Mesothelial cell of epicardium (in vitro differentiated cells): ENCODE measurements at regions not wholly inside any gene's neighbourhood (a gene's known extent, or its start where the extent isn't known, plus 50 kb on each side); places are given as distances from the start of the nearest gene placed in this dataset.
A peak's percentile ranks its signal among the peaks of the same experiment; 100 is the strongest.

Experiments used
- DNase-seq, 2 experiments: peaks; one replicate each; pipeline ENCODE4 v3.0.0; 2021; ENCODE audit warnings: low spot score in 2 of 2; ENCODE audit not compliant: unreplicated experiment in 2 of 2
- H3K27ac Mint-ChIP-seq: 2 replicates; pipeline ENCODE4 v1.8.0; 2021; ENCODE audit warnings: mixed read lengths
- H3K27me3 Mint-ChIP-seq: 2 replicates; pipeline ENCODE4 v1.8.0; 2021; ENCODE audit warnings: low read depth, mixed read lengths
- H3K36me3 Mint-ChIP-seq: 2 replicates; pipeline ENCODE4 v1.8.0; 2021; ENCODE audit warnings: mixed read lengths
- H3K4me1 Mint-ChIP-seq: 2 replicates; pipeline ENCODE4 v1.8.0; 2021; ENCODE audit warnings: mixed read lengths
- H3K4me3 Mint-ChIP-seq: 2 replicates; pipeline ENCODE4 v1.8.0; 2021; ENCODE audit warnings: mild to moderate bottlenecking, moderate library complexity, mixed read lengths
- H3K9me3 Mint-ChIP-seq: 2 replicates; pipeline ENCODE4 v1.8.0; 2021; ENCODE audit warnings: mixed read lengths
- CTCF ChIP-seq: fragments of 200-600 bp; sonication (generic); IDR thresholded peaks from one replicate; pipeline ENCODE4 v1.5.0; 2021; ENCODE audit warnings: antibody characterized with exemption; ENCODE audit not compliant: unreplicated experiment

GRCh38 chr5:34474573-34475021 lies 181.5 kb upstream of the RAI14 start:
- H3K27me3 Mint-ChIP-seq: peaks cover 1% of the 10 kb centered on the region

GRCh38 chr5:34475249-34475966 lies 180.7 kb upstream of the RAI14 start:
- Mint-ChIP-seq H3K4me1 (peaks cover 8% of the 10 kb centered on the region), H3K27me3 (peaks cover 1% of the 10 kb centered on the region), H3K9me3 (peaks cover 12% of the 10 kb centered on the region), H3K4me3 (no peak overlapping the region), H3K36me3 (no peaks in the 10 kb centered on the region), H3K27ac (no peak overlapping the region)
- no peak for DNase-seq
- TF ChIP-seq CTCF: no peak

More at GRCh38 chr5:34474573-34475021, 181.5 kb upstream of the RAI14 start:
- Mint-ChIP-seq H3K4me1 (peaks cover 8% of the 10 kb centered on the region), H3K27ac (no peak overlapping the region), H3K4me3 (no peak overlapping the region), H3K9me3 (peaks cover 16% of the 10 kb centered on the region), H3K36me3 (no peaks in the 10 kb centered on the region)
- no peak for DNase-seq
- peak; percentile 98 for TF ChIP-seq CTCF

GRCh38 chr5:34476941-34477565 lies 179.1 kb upstream of the RAI14 start:
- H3K27ac Mint-ChIP-seq: no peak overlapping the region

GRCh38 chr5:34480810-34481528 lies 175.2 kb upstream of the RAI14 start:
- DNase-seq: no peak
- Mint-ChIP-seq H3K27ac (no peak overlapping the region), H3K27me3 (no peaks in the 10 kb centered on the region), H3K36me3 (peaks cover 2% of the 10 kb centered on the region), H3K4me1 (peaks cover under 1% of the 10 kb centered on the region), H3K9me3 (peaks cover 13% of the 10 kb centered on the region), H3K4me3 (no peak overlapping the region)
- no peak for TF ChIP-seq CTCF

More at GRCh38 chr5:34476941-34477565, 179.1 kb upstream of the RAI14 start:
- TF ChIP-seq CTCF: no peak
- peaks cover 2% of the 10 kb centered on the region for H3K36me3 Mint-ChIP-seq
- no peak overlapping the region for H3K4me3 Mint-ChIP-seq
- peaks cover 1% of the 10 kb centered on the region for H3K27me3 Mint-ChIP-seq
- DNase-seq: no peak
- peaks cover 13% of the 10 kb centered on the region for H3K9me3 Mint-ChIP-seq
- peaks cover 8% of the 10 kb centered on the region for H3K4me1 Mint-ChIP-seq

GRCh38 chr5:34483442-34484033 lies 172.6 kb upstream of the RAI14 start:
- Mint-ChIP-seq H3K4me1 (peaks cover 22% of the 10 kb centered on the region), H3K4me3 (no peak overlapping the region), H3K9me3 (peaks cover 13% of the 10 kb centered on the region), H3K27ac (no peak overlapping the region), H3K27me3 (no peaks in the 10 kb centered on the region), H3K36me3 (peaks cover 2% of the 10 kb centered on the region)
- no peak for TF ChIP-seq CTCF
- DNase-seq: no peak
